MG63 (cell line): ENCODE measurements at regions not wholly inside any gene's neighbourhood (a gene's known extent, or its start where the extent isn't known, plus 50 kb on each side); places are given as distances from the start of the nearest gene placed in this dataset.
"Not testable (repeated sequence)": the region's sequence is repeated elsewhere in the genome, so short reads cannot be mapped to it uniquely, and the experiment has no call there.

Experiments used
- DNase-seq: peaks from one replicate; pipeline ENCODE4 v3.0.0-alpha.2; 2020
- H3K27me3 ChIP-seq: fragments of 250-450 bp; sonication (Bioruptor Pico); 2 replicates; pipeline ENCODE4 v1.5.1; 2020; ENCODE audit warnings: mild to moderate bottlenecking, moderate library complexity
- H3K36me3 ChIP-seq: fragments of 250-450 bp; sonication (Bioruptor Pico); 2 replicates; pipeline ENCODE4 v1.5.1; 2020; ENCODE audit warnings: mild to moderate bottlenecking, moderate library complexity
- H3K4me3 ChIP-seq: fragments of 250-450 bp; sonication (Bioruptor Pico); 2 replicates; pipeline ENCODE4 v1.5.1; 2020; ENCODE audit warnings: mild to moderate bottlenecking, moderate library complexity
- H3K9me3 ChIP-seq: fragments of 250-450 bp; sonication (Bioruptor Pico); 2 replicates; pipeline ENCODE4 v1.5.1; 2020; ENCODE audit warnings: mild to moderate bottlenecking, moderate library complexity

DNA sequence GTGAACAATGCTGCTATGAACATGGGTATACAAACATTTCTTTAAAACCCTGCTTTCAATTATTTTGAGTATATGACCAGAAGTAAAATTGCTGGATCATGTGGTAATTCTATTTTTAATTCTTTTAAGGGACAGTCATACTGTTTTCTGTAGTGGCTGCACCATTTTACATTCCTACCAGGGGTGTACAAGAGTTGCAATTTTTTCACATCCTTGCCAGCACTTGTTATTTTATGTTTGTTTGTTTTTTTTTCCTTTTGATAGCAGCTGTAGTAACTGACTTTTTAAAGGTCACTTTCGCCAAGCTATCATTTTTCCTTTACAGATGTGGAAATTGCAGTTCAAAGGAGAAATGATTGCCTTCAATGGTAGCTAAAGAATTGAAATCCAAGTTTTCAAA lies 99.5 kb downstream of the GPR85 start:
- Histone ChIP-seq H3K27me3 (no peaks in the 10 kb centered on the region), H3K9me3 (no peaks in the 10 kb centered on the region), H3K36me3 (no peaks in the 10 kb centered on the region), H3K4me3 (no peak overlapping the region)
- no peak for DNase-seq

DNA sequence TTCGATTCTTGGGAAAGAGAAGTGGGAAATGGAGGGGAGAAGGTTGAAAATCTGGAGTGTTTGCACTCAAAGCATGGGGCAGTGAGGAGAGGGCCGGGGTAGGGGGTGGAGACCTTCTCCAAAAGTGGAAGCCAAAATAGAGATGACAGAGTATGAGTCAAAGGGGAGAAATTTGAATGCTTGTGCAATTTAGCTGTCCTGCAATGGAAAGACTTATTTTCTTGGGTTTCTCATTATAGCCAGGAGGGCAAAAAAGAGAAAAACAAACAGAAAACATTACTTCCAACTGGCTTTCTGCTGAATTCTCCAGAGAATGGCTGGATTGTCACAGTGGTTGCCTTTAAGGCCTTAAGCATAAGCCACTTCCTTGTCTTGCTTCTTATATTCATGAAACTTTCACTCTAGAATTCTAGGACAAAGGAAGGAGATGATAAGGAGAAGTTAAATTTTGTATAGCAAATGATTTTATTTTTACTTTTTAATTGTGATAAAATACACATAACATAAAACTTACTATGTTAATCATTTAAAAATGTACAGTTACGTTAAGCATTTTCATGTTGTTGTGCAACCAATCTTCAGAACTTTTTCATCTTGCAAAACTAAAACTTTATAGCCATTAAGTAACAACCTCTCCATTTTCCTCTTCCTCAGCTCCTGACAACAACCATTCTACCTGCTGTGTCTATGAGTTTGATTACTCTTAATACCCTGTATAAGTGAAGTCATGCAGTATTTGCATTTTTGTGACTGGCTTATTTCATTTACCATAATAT lies 100.2 kb downstream of the GPR85 start:
- no peaks in the 10 kb centered on the region for H3K9me3 ChIP-seq
- no peaks in the 10 kb centered on the region for H3K27me3 ChIP-seq
- peak; percentile 11 for DNase-seq
- no peak overlapping the region for H3K4me3 ChIP-seq
- no peaks in the 10 kb centered on the region for H3K36me3 ChIP-seq

GRCh38 chr7:112985377-112985987 lies 101.1 kb downstream of the GPR85 start:
- H3K36me3 ChIP-seq: no peaks in the 10 kb centered on the region
- no peaks in the 10 kb centered on the region for H3K9me3 ChIP-seq
- no peak overlapping the region for H3K4me3 ChIP-seq
- peak; percentile 11 for DNase-seq
- H3K27me3 ChIP-seq: no peaks in the 10 kb centered on the region

GRCh38 chr7:112982441-112983063 lies 104.1 kb downstream of the GPR85 start:
- H3K36me3 ChIP-seq: no peaks in the 10 kb centered on the region
- no peaks in the 10 kb centered on the region for H3K9me3 ChIP-seq

GRCh38 chr7:112981966-112982365 lies 104.7 kb downstream of the GPR85 start:
- Histone ChIP-seq H3K36me3 (no peaks in the 10 kb centered on the region), H3K9me3 (no peaks in the 10 kb centered on the region), H3K4me3 (no peak overlapping the region), H3K27me3 (no peaks in the 10 kb centered on the region)
- no peak for DNase-seq

More at GRCh38 chr7:112982441-112983063, 104.1 kb downstream of the GPR85 start:
- Histone ChIP-seq H3K4me3 (no peak overlapping the region), H3K27me3 (no peaks in the 10 kb centered on the region)
- DNase-seq: no peak

- H3K9me3 ChIP-seq, H3K36me3 ChIP-seq, H3K4me3 ChIP-seq, H3K27me3 ChIP-seq, DNase-seq: not testable (repeated sequence)
These were observed 107.6 kb downstream of the GPR85 start for GRCh38 chr7:112979055-112979454.

DNA sequence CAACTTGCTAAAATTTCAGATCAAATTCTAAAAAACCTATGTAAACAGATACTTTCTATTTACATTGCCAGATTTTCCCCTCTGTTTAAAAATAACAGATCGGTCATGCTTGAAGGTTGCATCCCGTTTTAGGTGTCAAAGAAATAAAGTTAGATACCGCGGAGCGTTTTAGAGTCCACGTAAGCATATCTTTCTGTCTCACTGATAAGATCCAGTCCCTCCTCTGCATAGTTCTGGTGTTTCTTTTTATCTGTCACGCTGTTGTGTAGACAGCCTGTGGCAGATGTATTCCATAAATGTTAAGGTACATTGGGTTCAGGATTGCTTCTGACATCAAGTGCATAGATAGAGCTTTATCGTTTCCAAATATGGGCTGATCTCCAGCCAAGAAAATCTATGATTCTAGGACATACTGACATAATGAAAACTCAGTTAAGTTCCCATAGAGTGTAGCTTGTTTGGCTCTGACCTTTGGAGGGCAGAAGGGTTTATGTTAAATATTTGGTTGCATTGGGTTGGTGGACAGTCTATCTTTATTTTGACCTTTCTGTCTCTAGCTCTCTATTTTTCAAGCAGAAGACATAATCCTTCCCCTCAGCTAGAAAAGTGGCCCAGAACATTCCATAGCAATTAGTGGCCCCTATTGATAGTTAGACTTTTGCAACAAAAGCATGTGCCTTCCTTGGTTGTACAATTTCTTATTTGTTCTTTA lies 109.2 kb downstream of the GPR85 start:
- H3K36me3 ChIP-seq, H3K9me3 ChIP-seq, DNase-seq, H3K4me3 ChIP-seq, H3K27me3 ChIP-seq: not testable (repeated sequence)

GRCh38 chr7:112970771-112971170 lies 115.9 kb downstream of the GPR85 start:
- Histone ChIP-seq H3K9me3 (no peaks in the 10 kb centered on the region), H3K36me3 (no peaks in the 10 kb centered on the region), H3K27me3 (no peaks in the 10 kb centered on the region), H3K4me3 (no peak overlapping the region)
- DNase-seq: no peak

DNA sequence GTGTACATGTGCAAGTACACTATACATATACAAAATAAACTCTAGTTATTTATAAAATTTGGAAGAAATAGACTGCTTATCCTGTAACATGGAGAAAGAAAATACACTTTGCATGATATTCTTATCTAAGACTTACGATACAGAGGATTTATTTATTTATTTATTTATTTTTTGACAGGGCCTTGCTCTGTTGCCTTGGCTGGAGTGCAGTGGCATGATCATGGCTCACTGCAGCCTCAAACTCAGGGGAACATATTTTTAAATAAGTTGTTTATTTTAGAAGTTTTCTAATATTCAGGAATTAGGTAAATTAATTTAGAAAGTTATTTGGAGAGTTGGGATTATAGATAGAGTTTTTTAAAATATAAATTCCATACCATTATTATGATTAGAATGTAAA lies 116.7 kb downstream of the GPR85 start:
- no peak overlapping the region for H3K4me3 ChIP-seq
- H3K27me3 ChIP-seq: no peaks in the 10 kb centered on the region
- no peak for DNase-seq
- no peaks in the 10 kb centered on the region for H3K9me3 ChIP-seq
- H3K36me3 ChIP-seq: no peaks in the 10 kb centered on the region

- DNase-seq: no peak
- Histone ChIP-seq H3K9me3 (no peaks in the 10 kb centered on the region), H3K27me3 (no peaks in the 10 kb centered on the region), H3K36me3 (no peaks in the 10 kb centered on the region), H3K4me3 (no peak overlapping the region)
These were observed 121.1 kb downstream of the GPR85 start for GRCh38 chr7:112965506-112965905.

DNA sequence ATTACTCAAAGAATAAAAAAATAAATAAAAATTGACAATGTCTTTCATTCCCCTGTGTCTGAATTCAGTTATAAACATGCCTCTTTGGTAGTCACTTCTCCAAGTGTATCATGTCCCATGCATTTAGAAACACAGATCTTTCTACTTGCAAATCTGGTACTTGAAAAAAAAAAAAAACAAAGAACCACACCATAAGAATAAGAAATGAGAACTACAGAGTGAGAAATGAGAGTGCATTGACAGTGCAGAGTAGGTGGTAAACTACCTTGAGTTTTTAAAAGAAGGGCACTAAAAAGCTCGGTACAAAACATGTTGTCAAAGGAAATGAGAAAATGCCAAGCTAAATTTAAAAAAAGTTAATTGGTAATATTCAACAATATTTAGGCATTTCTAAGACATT lies 123.0 kb downstream of the GPR85 start:
- H3K36me3 ChIP-seq: no peaks in the 10 kb centered on the region
- no peaks in the 10 kb centered on the region for H3K27me3 ChIP-seq
- no peak for DNase-seq
- H3K9me3 ChIP-seq: no peaks in the 10 kb centered on the region
- H3K4me3 ChIP-seq: no peak overlapping the region

DNA sequence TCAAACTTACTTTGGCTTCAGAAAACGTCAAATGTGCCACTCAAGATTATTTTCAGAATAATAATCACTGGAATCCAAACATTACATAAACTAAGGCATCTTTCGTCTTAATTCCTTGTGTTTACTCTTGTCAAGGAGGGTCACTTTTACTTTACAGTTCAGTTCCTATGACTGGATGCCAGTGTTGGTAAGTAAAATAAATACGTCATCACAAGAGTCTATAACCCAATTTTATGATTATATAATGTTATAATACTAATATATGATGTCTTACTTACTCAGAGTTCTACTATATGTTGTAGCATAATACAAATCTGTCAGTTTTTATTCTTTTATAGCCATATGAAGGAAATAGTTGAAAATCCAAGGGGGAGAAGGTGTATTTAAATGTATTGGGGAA lies 123.8 kb downstream of the GPR85 start:
- Histone ChIP-seq H3K36me3 (no peaks in the 10 kb centered on the region), H3K9me3 (no peaks in the 10 kb centered on the region), H3K4me3 (no peak overlapping the region), H3K27me3 (no peaks in the 10 kb centered on the region)
- DNase-seq: no peak

- DNase-seq: no peak
- H3K36me3 ChIP-seq: no peaks in the 10 kb centered on the region
- no peaks in the 10 kb centered on the region for H3K9me3 ChIP-seq
- no peaks in the 10 kb centered on the region for H3K27me3 ChIP-seq
- no peak overlapping the region for H3K4me3 ChIP-seq
These were observed 127.4 kb downstream of the GPR85 start for GRCh38 chr7:112959276-112959675.

DNA sequence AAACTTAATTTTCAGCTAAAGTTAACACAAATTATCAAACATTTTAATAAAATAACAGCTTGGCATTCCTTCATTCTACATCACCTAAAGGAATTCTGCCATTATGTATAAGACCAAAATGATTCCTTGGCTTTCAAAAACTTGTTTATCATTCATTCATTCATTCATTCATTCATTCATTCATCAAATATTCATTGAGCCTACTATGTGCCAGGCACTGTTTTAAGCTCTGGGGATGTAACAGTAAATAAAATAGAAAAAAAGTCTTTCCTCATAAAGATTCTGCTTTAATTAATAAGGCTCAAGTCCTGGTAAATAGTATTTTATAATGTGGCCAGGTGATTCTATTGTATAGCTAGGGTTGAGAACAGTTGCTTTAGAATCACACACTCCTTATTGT lies 127.9 kb downstream of the GPR85 start:
- DNase-seq: no peak
- Histone ChIP-seq H3K36me3 (no peaks in the 10 kb centered on the region), H3K27me3 (no peaks in the 10 kb centered on the region), H3K9me3 (no peaks in the 10 kb centered on the region), H3K4me3 (no peak overlapping the region)

- Histone ChIP-seq H3K27me3 (no peaks in the 10 kb centered on the region), H3K4me3 (no peak overlapping the region), H3K9me3 (no peaks in the 10 kb centered on the region), H3K36me3 (no peaks in the 10 kb centered on the region)
- DNase-seq: no peak
These were observed 128.7 kb downstream of the GPR85 start for GRCh38 chr7:112957901-112958300.

GRCh38 chr7:112953031-112953430 lies 133.6 kb downstream of the GPR85 start:
- not testable (repeated sequence) for H3K9me3 ChIP-seq, DNase-seq, H3K4me3 ChIP-seq, H3K36me3 ChIP-seq, H3K27me3 ChIP-seq

DNA sequence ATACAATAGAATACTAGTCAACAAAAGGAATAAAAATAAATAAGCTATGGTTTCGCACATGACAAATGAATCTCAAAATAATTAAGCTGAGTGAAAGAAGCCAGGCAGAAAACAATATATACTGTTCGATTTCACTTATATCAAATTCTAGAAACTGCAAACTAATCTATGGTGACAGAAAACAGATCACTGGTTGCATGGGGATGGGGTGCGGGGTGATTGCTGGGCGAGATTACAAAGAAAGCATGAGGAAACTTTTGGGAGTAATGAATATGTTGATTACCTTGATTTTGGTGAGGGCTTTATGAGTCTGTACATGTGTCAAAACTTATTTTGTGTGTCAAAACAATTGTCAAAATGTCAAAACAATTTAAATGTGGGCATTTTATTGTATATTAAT lies 135.6 kb downstream of the GPR85 start:
- no peaks in the 10 kb centered on the region for H3K36me3 ChIP-seq
- no peaks in the 10 kb centered on the region for H3K9me3 ChIP-seq
- H3K4me3 ChIP-seq: no peak overlapping the region
- no peaks in the 10 kb centered on the region for H3K27me3 ChIP-seq
- no peak for DNase-seq
